Left kidney (tissue), 1 donor: ENCODE measurements at regions not wholly inside any gene's neighbourhood (a gene's known extent, or its start where the extent isn't known, plus 50 kb on each side); places are given as distances from the start of the nearest gene placed in this dataset.

ENCODE experiments used
- DNase-seq: peaks from one replicate; pipeline ENCODE4 v3.0.0-alpha.2; 2013

DNA sequence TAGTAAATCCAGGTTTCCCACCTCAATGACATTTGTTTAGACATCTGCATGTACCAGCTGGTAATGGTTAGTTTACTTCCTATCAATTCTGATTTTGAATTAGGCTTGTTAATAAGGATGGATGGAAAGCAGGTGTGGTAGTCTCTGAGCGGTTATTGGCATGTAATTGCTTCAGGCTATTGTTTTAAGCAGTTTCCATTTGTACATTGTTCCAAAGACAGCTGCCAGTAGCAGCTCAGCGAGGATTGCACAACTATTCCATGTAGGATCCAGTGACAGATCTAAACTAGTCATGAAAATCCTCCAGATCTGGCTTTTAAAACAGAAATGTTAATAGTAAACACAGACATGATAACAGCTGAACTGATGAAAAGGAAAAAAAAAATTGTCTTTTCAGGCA lies 436.0 kb upstream of the ADARB2 start:
- DNase-seq = no peak

DNA sequence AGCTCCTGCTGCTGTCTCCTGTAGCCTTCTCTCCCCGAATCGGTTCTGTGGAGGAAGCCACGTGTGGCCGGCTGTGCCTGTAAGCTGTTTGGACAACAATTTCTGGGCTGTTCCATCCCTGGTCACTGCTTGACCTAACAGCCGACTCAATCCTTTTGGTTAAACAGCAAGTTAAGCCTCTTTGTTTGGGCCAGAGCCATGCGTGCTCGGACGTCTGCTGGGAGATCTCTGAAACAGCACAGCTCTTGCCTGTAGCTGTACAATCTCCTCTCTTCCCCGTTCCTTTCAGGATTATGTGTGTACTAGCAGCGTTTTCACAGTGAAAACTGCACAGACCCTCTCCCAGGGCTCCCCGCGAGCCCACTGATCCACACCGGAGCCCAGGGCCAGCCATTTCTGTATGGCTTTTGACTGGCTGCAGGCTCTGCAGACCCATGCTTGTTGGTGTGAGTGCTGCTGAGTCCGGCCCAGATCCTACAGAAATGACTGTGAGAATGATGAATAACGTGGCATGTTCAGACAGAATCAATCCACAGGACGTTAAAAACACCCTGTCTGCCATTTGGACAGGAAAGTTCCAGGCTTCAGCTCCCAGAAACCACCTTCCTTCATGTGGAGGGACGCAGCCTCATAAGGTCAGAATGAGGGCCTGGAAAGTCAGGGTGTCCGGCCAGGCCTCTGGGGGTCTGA lies 428.6 kb upstream of the ADARB2 start:
- DNase-seq = no peak

DNA sequence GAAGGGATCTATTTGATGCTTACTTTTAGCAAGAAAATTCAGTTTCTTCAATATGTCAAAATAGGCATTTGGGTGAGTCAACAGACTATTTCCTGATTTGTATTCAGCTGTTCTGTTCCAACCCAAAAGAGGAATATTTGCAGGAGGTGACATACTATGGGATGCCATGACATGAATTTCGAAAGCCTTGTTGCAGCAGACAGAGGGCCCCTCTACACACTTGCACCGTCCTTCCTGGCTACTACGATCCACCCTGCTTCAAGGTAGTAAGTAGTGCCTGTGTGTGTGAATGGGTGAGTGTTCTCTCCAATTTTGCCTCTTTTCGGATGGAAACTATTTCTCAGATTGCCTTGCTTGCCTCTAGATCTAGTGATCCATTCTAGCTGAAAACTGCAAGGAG lies 413.0 kb upstream of the ADARB2 start:
- no peak for DNase-seq

DNA sequence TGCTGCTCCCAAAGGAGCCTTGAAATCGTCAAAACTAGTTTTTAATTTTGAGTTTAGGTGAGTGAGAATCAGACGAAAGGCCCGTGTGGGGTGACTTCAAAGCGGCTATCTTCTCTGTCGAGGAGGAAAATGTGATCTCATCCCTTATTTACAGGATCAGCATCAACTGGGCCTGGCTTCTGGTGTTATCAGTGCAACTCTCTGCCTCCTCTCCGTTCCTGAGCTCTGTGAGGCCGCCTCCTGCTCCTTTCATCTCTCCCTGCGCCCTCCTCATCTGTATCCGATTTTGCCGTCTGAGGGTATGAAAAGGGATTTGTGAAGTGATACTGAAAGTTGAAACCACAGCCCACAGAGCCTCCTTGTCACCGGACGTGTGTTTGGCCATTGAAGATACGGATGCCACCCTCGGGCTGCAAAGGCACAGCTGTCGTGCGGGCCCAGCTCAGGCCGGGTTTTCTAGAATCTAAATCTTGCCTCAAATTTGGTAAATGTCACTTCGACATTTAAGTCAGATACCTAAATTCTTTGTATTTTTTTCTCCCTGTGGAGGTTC lies 408.7 kb upstream of the ADARB2 start:
- peak; percentile 30 for DNase-seq

DNA sequence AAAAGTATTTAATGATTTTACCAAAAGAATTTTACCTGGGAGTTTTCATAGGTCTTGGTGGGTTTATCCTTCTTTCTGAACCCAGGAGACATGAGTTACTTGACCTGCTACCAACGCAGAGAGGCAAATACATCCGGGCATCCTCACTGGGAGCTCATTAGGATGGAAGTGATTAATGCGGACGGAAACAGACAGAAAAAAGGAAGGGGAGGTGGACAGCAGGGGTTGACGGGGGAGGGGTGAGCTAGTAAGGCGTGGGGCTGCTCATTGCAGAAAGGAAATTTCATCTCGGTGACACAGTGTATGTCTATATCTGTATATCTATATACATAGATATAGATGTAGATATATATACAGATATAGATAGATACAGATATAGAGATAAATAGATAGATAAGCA lies 408.2 kb upstream of the ADARB2 start:
- DNase-seq = no peak

DNA sequence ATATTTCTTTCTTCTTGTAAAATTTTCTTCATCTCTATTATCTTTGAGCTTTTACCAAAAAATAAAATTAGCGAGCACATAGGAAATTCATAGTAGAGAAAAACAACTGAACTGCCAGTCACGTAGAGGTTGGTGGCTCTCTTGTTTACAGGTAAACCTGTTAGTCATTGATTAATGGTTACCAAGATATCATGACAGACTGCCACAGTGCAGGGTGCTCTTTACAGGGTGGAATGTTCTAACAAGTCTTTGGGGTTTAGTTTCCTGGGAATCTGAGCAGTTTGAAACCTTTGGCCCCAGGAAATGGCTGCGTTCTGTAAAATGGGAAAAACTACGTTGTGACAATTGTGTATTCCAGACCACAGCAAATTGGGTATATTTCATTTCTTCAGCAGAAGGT lies 407.3 kb upstream of the ADARB2 start:
- no peak for DNase-seq

DNA sequence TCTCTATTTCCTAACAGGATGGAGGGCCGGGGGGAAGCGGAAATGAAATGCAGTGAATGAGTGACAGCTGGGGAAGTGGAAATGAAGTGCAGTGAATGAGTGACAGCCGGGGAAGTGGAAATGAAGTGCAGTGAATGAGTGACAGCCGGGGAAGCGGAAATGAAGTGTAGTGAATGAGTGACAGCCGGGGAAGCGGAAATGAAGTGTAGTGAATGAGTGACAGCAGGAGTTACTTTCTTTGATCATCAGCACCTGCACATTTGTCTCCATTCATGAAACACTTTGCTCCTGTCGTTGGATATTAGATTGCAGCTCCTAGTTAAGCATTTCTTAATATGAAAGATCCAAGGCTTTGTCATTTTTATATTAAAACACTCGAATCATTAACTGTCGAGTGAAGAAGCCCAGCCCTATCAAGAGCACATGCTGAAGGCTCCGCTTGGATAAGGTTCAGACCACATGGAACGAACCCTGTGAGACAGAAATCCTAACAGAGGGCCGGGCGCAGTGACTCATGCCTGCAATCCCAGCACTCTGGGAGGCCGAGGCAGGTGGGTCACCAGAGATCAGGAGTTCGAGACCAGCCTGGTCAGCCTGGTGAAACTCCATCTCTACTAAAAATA lies 406.0 kb upstream of the ADARB2 start:
- no peak for DNase-seq

DNA sequence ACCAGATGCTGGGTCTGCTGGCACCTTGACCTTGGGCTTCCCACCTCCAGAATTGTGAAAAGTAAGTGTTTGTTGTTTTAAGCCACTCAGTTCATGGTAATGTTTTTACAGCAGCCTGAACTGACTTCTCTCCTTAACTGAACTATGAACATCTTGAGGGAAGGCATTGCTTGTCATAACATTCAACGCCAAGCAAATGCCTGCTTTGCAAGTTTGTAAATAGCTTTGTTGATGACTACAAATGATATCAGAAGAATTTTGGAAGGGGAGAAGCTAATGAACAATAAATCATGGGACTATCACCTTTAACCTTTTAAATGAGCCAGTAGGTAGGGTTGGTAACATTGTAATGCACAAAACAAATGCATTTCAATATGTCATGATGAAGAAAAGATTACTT lies 402.4 kb upstream of the ADARB2 start:
- DNase-seq = no peak

DNA sequence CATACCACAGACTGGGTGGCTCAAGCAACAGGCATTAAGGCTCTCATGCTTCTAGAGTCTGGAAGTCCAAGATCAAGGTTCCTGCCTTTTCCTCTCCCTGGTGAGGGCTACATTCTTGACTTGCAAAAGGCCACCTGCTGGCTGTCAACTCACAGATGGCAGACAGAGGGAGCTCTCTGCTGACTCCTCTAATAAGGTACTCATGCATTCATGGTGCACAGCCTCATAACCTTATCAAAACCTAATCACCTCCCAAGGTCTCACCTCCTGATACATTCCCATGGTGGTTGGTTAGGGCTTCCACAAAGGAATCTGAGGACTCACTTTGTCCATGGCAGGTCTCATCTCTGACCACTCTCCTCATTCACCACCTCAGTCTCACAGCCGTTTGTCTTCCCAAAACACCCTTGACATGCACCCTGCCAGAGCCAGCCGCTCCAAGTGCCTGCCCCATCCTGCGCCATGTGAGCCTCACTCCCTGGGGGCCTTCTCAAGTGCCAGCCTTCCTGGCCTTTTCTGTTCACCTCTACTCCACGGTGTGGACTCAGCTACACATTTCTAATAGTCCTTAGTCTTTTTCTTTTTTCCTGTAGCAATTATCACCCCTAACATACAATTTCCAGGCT lies 400.3 kb upstream of the ADARB2 start:
- no peak for DNase-seq

DNA sequence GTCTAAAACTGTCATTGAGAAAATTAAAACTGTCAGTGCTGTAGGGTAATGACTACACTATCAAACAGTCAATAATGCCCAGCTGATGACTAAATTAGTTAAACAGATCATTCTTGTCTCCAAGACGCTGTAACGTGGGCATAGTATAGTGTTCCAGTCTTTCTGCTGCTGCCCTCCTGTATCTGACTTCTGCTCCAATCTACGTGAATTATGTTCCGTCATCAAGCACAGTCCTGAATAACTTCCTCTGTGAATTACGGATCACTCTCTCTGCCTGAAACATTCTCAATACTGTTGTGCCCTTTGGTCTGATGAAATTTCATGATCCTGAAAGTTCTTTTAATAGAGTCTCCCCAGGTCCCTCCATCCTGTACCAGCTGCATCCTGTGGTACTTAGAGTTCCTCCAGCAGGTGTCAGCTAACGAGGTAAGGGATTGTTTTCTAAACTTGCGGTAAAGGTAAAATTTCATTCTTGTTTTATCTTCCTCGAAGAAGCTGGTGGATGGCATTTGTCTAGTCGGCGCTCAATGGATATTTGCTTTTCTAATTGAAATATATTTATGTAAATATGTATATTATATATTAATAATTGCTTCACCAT lies 393.5 kb upstream of the ADARB2 start:
- DNase-seq = no peak

DNA sequence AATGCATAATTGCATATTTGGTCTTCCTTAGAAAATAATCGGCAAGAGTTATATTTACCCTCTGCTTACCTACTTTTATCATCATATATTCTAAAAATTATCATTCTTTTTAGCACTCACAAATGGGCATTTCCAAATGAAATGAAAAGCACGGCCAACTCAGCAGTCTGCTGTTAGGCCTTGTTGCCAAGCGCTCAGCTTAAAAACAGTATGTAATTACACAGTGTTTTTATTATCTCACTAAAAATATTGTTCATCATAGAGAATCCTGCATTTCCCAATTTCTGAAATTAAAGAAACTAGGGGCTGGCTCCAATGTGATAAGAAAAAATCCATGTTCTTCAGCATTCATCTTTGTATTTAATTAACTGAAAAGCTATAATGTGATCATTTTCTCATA lies 391.7 kb upstream of the ADARB2 start:
- DNase-seq = no peak

DNA sequence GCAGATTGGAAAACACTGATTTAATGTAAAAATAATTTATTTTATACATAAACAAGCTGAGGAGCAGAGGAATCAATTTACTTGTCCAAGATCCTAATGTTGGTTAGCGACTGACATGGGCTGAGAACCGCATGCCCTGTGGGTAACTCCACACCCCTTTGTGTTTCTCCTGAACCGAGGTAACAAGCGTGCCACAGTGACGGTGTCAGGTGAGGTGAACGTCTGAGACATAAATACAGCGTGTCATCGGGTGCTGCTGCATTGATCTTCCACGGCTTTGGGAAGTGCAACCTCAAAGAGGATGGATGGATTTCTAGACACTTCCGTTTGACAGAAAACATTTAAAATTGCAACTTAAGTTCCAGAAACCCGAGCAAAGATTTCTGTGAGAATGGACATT lies 386.8 kb upstream of the ADARB2 start:
- DNase-seq = no peak

DNA sequence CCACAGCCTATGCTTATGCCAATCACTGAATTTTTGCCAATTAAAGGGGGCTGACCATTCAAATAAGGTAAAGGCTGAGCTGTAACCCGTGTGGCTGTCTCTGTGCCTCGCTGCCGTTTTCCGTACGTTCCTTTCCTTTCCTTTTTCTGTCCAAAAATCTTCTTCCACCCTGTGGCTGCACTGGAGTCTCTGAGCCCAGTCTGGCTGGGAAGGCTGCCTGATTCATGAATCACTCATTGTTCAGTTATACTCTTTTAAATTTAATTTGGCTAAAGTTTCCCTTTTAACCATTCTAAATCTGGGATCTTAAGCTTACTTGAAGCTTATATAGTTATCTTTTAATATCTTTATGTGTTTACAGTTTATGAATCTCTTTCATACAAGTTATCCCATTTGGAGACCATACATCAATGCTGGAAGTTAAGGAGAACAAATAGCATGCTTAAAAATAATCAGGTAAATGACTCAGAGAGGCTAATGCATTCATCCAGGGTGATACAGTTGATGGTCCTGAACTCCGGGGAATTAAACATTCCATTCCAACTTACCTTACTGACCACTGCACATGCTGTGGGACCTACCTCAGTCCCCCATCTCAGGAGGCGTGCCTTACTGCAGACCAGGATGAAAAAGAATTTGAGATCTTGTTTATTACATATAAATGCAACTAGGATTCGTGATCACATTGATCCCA lies 385.3 kb upstream of the ADARB2 start:
- DNase-seq = no peak

DNA sequence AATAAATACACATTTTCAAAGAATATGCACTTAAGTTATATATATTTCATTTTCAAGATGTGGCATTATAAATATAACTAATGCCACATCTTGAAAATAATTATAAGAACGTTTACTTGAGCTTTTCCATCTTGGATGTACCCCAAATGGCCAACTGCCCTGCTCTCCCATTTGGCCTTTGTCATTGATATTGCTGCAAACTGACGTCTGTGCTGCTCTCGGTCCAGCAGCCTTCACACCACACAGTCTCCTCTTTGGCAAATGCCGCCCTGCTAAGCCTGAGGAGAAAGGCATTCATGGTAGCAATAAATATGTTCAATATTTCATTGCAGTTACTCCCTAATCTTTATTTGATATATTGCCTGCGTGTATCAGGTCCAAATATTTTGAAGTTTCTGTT lies 384.6 kb upstream of the ADARB2 start:
- DNase-seq = no peak

DNA sequence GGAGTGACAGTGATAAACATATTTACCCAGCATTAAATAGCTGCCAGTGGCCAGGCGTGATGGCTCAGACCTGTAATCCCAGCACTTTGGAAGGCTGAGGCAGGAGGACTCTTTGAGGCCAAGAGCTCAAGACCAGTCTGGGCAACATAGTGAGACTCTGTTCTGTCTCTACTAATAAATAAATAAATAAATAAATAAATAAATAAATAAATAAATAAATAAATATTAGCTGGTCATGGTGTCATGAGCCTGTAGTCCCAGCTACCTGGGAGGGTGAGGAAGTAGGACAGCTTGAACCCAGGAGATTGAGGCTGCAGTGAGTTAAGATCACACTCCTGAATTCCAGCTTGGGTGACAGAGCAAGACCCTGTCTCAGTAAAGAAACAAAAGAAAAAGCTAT lies 384.0 kb upstream of the ADARB2 start:
- no peak for DNase-seq

DNA sequence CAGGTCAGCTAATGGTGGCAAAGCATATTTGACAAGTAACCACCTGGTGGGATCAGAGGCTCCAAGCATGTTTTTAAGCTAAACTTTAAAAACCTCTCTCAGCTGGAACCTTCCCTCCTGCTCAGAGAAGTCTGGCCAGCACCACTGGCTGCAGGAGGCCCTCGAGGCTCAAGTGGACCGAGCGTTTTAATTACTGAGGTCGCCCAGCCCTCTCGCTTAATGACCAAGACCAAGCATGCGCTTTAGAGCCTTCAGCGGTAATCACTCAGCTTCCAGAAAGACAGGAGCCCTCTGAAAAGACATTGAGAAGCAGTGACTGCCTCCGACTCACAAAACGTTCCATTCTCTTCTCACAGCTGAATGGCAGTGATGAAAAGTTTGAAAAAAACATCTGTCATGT lies 383.4 kb upstream of the ADARB2 start:
- no peak for DNase-seq

DNA sequence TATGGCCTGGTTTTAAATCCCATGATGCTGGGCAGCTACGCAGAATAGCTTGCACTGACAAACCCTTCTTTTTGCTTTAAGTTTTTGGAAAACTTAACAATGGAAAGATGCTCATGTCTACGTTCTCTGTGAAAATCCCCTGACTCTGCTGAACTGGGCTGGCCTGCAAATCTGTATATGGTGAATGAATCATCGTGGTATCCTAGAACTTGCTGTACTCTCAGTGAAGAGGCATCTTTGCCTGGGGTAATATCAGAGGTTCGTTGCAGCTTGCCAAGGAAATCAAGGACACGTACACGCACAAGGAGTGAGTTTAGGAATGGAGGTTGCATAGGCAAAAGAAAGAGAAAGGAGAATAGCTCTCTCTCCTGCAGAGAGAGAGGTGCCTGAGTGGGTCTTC lies 382.0 kb upstream of the ADARB2 start:
- no peak for DNase-seq

DNA sequence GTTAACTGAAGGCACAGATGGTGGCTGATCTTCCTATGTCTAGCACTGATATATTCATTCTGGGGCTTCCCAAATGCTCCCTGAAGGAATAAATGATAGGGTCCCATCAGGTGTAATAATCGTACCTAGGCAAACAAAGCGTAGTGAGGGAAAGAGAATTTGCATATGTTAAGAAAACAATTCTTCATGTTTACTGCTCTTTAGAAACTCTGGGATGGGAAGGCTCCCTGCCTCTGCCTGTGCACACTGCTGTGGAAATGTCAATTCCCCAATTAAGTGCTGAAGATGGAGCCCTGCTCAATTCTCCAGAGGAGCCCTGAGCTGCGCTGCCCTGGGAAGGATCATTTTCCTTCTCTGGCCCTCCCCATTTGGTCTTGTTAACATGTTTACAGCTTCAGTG lies 380.9 kb upstream of the ADARB2 start:
- DNase-seq = no peak

DNA sequence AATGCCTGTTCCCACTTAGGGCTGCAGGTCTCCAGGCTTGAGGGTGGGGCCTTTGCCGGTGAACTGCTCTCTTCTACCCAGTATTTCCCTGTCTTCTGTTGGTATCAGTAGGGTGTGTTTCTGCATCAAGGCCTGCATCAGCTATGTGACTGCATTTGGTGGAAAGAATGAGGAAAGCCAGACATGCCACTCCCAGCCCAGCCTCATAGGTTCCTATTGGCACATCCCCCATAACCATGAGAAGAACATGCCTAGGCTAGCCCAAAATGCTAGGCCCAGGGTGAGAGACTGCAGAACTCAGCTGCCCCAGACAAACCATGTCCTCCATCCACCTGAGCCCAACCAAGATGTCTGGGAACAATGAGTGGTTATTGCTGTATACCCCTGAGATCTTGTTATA lies 380.3 kb upstream of the ADARB2 start:
- no peak for DNase-seq

DNA sequence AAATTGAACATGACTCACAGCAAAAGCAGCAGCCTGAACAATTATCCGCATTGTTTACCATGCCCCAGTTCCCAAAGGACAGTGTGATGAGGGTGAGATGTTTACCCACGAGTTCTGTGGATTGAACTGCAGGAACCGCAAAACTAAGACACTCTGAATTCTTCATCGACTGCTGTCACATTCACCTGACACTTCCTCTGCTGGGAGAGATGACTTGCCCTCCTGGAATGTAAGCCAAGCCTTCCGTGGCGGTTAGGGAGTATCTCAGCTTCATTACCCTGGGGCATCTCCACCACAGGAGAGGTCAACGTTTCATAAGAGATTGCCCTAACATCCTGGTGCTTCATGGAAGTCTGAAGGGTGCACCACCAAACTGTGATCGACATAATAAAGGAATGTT lies 374.6 kb upstream of the ADARB2 start:
- DNase-seq = peak; percentile 38

DNA sequence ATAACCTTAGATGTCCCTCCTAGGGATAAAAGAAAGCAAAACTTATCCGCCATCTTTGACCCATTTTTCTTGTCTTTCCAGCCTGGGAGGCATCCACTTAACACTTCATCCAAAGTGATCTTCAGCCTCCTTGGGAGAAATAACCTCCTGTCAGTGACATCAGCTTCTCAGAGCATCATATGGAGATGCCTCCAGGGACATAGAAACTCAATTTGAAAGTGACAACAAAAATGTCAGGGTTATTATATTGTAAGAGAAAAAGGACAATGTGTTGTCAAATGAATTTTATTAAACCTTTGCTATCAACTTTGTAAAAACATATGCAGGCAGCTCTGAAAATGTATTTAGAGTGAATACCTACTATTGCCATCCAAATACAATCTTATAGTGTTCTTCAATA lies 371.2 kb upstream of the ADARB2 start:
- no peak for DNase-seq

DNA sequence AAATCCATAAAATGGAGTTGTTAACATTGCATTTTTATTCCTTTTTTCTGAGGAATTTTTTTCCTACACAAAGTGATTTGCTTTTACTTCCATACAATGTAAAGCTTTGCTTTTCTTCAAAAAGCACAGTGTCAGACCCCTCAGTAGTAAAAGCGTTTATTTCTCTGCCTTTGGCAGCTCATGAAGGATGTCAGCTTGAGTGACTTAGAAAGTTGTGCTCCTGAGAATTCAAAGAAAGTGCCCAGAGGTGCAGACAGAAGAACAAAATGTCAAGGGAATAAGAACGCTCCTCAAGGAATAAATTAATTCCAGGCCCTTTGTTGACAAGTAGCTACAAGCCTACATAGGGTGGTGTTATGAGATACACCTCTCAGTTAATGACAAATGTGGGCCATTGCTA lies 369.3 kb upstream of the ADARB2 start:
- no peak for DNase-seq

DNA sequence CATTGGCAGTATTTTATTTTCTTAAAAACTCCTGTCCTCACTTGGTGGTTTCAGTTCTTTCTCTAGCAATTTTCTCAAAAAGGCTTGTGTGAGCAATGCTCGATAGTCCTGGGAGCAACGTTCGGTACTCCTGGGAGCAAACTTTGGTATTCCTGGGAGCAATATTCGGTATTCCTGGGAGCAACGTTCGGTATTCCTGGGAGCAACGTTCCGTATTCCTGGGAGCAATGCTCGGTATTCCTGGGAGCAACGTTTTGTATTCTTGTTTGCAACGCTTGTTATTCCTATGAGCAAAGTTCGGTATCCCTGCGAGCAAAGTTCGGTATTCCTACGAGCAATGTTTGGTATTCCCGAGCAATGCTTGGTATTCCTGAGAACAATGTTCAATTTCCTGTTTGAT lies 362.0 kb upstream of the ADARB2 start:
- no peak for DNase-seq
